ENCODE measurements at regions not wholly inside any gene's neighbourhood (a gene's known extent, or its start where the extent isn't known, plus 50 kb on each side); places are given as distances from the start of the nearest gene placed in this dataset.

DNA sequence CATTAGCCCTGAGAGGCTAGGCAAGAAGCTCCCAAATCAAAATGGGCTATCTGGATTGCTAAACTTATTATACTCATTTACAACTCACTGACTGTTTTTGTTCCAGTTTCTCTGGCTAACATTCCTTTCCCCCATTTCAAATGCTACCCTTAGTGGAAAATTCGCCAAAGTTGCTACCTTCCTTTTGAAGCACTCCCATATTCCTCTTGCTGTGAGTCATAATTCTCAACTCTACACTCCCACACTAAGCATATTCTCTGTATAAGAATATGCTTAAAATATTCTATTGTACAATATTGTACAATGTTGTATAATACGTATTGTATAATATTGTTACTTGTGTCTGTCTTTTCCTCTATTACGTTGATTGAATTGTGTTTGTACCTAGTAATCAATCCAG lies 398.6 kb downstream of the PYDC2 start:
- Histone ChIP-seq H3K27ac (replicated peaks) (no peak overlapping the region), H3K27me3 (ENCODE audit: insufficient read depth, poor library complexity, severe bottlenecking) (no peaks in the 10 kb centered on the region), H3K4me3 (replicated peaks; ENCODE audit: insufficient read depth, low read length) (no peak overlapping the region)
- no peak for DNase-seq (ENCODE audit: low read depth in 1 of 2, low spot score in 1 of 2)
- TF ChIP-seq, protein P1, sequence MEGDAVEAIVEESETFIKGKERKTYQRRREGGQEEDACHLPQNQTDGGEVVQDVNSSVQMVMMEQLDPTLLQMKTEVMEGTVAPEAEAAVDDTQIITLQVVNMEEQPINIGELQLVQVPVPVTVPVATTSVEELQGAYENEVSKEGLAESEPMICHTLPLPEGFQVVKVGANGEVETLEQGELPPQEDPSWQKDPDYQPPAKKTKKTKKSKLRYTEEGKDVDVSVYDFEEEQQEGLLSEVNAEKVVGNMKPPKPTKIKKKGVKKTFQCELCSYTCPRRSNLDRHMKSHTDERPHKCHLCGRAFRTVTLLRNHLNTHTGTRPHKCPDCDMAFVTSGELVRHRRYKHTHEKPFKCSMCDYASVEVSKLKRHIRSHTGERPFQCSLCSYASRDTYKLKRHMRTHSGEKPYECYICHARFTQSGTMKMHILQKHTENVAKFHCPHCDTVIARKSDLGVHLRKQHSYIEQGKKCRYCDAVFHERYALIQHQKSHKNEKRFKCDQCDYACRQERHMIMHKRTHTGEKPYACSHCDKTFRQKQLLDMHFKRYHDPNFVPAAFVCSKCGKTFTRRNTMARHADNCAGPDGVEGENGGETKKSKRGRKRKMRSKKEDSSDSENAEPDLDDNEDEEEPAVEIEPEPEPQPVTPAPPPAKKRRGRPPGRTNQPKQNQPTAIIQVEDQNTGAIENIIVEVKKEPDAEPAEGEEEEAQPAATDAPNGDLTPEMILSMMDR (IDR thresholded peaks at IDR 0.05; ENCODE audit: insufficient read depth, low read length) = no peak
- TF ChIP-seq GABPA (IDR thresholded peaks at IDR 0.05; ENCODE audit: low read depth) (no peak), SPI1 (IDR thresholded peaks at IDR 0.05; ENCODE audit: borderline replicate concordance, low read depth) (no peak), POLR2AphosphoS5 (IDR thresholded peaks at IDR 0.05; ENCODE audit: low read depth) (no peak)
- TF ChIP-seq, protein P2, sequence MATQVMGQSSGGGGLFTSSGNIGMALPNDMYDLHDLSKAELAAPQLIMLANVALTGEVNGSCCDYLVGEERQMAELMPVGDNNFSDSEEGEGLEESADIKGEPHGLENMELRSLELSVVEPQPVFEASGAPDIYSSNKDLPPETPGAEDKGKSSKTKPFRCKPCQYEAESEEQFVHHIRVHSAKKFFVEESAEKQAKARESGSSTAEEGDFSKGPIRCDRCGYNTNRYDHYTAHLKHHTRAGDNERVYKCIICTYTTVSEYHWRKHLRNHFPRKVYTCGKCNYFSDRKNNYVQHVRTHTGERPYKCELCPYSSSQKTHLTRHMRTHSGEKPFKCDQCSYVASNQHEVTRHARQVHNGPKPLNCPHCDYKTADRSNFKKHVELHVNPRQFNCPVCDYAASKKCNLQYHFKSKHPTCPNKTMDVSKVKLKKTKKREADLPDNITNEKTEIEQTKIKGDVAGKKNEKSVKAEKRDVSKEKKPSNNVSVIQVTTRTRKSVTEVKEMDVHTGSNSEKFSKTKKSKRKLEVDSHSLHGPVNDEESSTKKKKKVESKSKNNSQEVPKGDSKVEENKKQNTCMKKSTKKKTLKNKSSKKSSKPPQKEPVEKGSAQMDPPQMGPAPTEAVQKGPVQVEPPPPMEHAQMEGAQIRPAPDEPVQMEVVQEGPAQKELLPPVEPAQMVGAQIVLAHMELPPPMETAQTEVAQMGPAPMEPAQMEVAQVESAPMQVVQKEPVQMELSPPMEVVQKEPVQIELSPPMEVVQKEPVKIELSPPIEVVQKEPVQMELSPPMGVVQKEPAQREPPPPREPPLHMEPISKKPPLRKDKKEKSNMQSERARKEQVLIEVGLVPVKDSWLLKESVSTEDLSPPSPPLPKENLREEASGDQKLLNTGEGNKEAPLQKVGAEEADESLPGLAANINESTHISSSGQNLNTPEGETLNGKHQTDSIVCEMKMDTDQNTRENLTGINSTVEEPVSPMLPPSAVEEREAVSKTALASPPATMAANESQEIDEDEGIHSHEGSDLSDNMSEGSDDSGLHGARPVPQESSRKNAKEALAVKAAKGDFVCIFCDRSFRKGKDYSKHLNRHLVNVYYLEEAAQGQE (IDR thresholded peaks at IDR 0.05; ENCODE audit: insufficient replicate concordance, low read depth) = no peak

DNA sequence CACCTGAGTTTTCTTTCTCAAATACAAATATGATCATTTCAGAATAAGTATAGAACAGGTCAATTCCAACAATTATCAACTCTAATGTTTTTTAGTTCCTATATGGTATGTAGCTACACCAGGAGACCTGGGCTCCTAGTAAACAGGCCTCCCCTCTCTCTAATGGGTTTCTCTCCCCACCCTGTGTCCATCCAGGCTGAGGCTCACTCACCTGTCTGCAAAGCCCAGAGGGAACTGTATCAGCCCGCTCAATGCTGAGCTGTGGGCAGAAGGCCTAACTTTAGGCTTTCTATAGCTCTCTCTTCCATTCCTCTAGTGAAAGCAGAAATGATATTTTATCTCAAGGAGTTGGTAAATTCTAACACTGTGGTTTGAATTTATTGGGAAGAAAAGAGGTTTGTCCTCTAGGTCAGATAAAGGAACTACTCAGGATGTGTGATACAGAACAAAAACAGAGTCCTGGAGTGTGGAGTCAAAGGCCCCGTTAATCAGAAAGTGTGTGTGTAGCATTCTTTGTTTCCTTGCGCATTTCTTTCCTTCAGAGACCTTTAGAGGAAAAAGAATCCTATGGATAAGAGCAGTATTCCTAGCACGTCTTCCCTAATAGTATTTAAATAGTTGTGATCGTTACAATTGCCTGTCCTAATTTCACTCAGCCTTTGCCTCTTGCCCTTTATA lies 408.9 kb downstream of the PYDC2 start:
- TF ChIP-seq SPI1 (IDR thresholded peaks at IDR 0.05; ENCODE audit: borderline replicate concordance, low read depth) = no peak
- TF ChIP-seq, protein P2 (IDR thresholded peaks at IDR 0.05; ENCODE audit: insufficient replicate concordance, low read depth) = no peak
- TF ChIP-seq, protein P1 (IDR thresholded peaks at IDR 0.05; ENCODE audit: insufficient read depth, low read length) = no peak
- no peak for TF ChIP-seq POLR2AphosphoS5 (IDR thresholded peaks at IDR 0.05; ENCODE audit: low read depth)
- TF ChIP-seq GABPA (IDR thresholded peaks at IDR 0.05; ENCODE audit: low read depth) = no peak
- H3K4me3 ChIP-seq (replicated peaks; ENCODE audit: insufficient read depth, low read length) = no peak overlapping the region
- H3K27me3 ChIP-seq (ENCODE audit: insufficient read depth, poor library complexity, severe bottlenecking) = no peaks in the 10 kb centered on the region
- DNase-seq (ENCODE audit: low read depth in 1 of 2, low spot score in 1 of 2) = no peak
- no peak overlapping the region for H3K27ac ChIP-seq (replicated peaks)

DNA sequence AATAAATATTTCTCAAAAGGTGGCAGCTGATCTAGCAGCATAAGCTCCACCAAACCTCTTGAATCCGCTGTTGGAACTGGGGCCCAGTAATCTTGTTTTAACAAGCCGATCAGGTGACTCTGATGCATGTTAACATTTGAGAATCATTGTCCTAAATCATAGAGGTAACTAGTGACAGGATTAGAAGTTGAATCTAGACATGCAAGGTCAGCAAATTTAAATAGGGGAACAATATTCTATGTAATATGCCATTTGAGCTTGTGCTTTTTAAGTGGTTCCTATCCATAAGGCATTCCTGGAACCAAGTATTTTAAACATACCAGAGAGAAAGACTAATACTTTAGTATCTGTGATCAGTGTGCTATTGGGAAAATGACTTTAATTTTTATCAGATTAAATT lies 412.8 kb downstream of the PYDC2 start:
- no peak for TF ChIP-seq SPI1 (IDR thresholded peaks at IDR 0.05; ENCODE audit: borderline replicate concordance, low read depth)
- TF ChIP-seq, protein P2 (IDR thresholded peaks at IDR 0.05; ENCODE audit: insufficient replicate concordance, low read depth) = no peak
- TF ChIP-seq POLR2AphosphoS5 (IDR thresholded peaks at IDR 0.05; ENCODE audit: low read depth) = no peak
- TF ChIP-seq GABPA (IDR thresholded peaks at IDR 0.05; ENCODE audit: low read depth) = no peak
- TF ChIP-seq, protein P1 (IDR thresholded peaks at IDR 0.05; ENCODE audit: insufficient read depth, low read length) = no peak
- Histone ChIP-seq H3K27ac (replicated peaks) (no peak overlapping the region), H3K4me3 (replicated peaks; ENCODE audit: insufficient read depth, low read length) (no peak overlapping the region), H3K27me3 (ENCODE audit: insufficient read depth, poor library complexity, severe bottlenecking) (no peaks in the 10 kb centered on the region)
- DNase-seq (ENCODE audit: low read depth in 1 of 2, low spot score in 1 of 2) = no peak
